ENCODE measurements at regions not wholly inside any gene's neighbourhood (a gene's known extent, or its start where the extent isn't known, plus 50 kb on each side); places are given as distances from the start of the nearest gene placed in this dataset.

DNA sequence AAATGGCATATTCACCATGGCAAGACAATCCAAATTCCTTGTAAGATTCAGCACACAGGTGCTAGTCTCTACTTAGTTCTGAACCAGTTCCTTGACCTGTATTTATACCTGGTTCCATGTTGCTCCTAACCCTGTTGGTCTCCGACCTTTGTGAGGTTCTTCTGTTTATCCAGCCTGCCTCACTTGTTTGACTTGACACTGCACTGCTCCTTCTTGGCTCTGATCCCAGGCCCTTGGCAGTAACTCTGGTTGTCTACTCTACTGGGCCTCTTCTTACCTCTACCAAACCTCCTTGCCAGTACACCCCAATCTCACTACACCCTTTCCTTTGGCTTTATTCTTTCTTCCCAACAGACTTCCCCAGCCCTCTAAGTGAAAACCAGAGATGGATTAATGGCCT is 419.4 kb upstream of the USP24 start:
- no peak for DNase-seq

- no peak for DNase-seq
Observed at GRCh38 chr1:55632906-55633305, 417.7 kb upstream of the USP24 start.

- no peak for DNase-seq
Observed at GRCh38 chr1:55632058-55632457, 416.9 kb upstream of the USP24 start.

- DNase-seq: no peak
Observed at GRCh38 chr1:55631509-55631908, 416.3 kb upstream of the USP24 start.

DNA sequence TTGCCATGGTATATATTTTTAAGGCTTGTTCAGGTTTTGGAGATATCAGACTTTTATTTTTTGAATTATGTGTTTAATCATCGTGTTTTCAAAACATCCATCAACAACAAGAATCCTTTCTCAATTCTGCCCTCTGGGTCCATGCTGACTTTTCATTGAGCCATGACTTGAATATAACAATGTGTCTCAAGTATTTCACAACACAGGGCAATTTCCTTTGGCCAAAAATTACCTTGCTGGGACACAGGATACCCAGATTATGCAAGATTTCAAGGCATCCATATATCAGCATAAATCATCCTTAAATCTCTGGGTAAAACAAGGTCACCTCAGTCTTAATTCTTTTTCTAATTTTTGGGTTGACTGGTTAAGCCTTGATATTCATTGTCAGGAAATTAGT is 411.2 kb upstream of the USP24 start:
- no peak for DNase-seq

- DNase-seq: no peak
Observed at GRCh38 chr1:55624766-55625165, 409.6 kb upstream of the USP24 start.

DNA sequence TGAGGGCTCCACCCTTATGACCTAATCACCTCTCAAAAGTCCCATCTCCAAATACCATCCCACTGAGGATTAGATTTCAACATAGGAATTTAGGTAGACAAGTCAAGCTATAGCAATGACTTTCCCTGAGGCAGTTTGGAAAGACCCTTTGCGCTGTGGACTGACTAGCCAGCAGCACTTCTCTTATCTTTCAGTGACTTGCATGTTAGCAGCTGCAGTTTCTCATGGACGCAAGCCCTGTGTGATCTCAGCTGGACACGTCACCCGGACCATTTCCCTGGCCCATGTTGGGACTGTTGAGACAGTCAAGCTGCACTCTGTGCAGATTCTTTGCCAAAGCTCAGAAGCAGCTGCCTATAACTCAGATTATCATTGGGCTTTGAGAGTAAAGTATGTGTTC is 408.1 kb upstream of the USP24 start:
- DNase-seq: no peak

DNA sequence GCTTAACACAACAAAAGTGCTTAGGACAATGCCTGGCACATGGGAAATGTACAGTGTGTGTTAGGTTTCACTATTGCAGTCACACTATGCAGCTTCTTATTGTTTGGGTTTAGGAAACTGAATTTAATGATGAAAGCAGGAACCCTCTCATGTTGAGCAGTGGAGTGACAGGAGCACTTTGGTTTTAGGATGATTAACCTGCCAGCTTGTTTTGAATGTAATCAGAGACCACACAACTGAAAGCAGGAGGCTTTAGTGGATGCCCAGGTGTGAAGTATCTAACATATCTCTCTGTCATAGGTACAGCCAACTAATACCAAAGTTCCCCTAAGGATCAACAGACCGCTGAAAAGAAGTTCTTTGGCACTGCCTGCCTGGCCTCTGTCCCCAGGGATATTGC is 406.9 kb upstream of the USP24 start:
- no peak for DNase-seq

- no peak for DNase-seq
Observed at GRCh38 chr1:55618199-55618598, 403.0 kb upstream of the USP24 start.

DNA sequence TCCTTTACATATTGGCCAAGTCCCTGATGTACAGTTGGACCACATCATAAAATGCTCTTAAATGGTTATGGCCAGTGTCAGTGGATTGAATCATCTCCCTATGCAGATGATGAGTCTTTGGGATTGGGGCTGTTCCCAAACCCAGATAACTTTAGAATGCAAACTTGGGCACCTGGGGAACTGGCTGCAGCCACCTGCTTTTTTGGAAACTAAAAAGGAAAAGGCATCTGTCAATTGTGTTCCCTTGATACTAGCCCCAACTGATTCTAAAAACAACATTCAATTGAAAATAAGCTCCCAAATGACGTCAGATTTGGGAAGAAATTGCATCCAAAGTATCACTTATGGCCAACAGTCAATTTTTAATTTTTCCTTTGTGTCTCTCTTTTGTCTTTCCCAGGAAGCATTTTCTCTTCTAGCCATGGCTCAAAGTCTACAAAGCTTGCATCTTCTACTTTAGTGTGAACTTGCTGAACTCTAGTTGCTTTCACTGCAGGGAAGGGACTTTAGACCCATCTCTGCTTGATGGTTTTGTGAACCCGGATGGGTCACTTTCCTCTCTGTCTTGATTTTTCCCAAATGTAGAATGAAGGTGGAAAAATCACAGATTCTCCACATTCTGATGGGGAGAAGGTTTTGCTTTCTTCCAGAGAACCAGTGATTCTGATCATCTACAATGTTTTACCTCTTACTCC is 402.3 kb upstream of the USP24 start:
- DNase-seq: no peak

- DNase-seq: no peak
Observed at GRCh38 chr1:55612988-55613387, 397.8 kb upstream of the USP24 start.

- DNase-seq: no peak
Observed at GRCh38 chr1:55611123-55611522, 396.0 kb upstream of the USP24 start.

DNA sequence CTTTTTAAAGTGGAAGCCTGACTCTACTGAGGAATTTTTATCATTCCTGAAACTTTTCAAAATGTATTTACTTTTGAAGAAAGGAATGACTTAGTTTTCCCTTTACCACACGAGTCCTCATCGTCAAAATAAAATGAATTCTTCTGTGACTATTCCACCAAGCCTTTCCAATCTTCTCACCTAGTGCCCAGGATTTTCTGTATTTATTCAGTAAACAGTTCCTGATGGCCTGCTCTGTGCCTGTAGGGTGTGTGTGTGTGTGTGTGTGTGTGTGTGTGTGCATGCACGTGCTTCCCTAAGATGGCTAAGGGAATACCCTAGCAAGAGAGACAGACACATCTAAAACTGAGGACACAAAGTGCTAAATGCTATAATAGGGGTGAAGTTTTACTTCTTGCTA is 395.0 kb upstream of the USP24 start:
- DNase-seq: no peak

DNA sequence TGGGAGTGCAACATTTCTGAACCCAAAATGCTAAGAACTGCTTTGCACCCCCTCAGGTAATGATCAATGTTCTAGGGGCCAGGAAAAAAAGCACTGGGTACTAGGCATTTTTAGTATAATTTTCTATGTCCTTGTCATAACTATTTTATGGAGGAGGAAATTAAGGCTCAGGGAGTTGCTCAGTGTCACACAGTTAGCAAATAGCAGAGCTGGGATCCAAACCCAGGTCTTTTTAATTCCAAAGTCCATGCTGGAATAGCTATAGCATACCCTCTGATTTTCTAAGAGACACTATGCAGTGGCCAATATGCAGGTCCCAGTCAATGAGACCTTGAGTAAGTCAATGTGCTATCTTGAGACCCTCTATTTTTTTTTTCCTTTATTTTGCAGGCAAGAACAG is 394.5 kb upstream of the USP24 start:
- DNase-seq: no peak

DNA sequence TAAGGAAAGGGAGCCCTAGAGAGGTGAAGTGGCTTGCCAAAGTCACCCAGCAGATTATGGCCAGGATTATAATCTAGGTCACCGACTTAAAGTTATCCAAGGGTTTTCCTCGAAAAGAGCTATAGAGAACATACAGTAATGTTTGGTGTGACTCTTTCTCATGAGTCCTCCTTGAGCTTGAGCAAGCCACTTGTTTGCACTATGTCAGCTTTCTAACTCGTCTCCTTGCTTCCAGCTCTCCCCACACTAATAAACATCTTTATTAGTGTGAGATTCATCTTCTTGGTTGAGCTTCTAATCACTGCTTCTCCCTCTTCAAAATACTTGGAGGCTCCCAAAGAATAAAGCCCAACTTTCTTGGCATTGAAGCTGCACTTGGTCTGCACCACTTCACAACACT is 390.0 kb upstream of the USP24 start:
- DNase-seq: no peak

DNA sequence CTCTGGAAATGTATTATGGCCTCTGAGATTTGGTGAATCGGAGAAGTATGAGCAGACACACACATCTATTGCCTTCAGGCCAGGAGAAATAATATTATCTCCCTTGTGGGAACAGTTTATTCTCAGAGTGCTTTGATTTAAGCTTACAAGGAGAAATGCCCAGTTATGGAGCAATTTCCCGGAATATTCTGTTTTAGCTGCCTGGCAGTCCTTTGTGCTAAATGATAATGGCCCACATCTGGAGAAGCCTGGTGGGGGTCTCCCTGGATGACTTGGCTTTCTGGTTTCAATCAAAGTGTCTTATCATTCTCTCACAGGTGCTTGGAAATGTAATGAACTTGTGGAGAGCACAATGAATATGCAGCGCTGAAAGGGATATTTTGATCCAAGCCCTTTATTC is 389.6 kb upstream of the USP24 start:
- no peak for DNase-seq

GRCh38 chr1:55604179-55604578 is 389.0 kb upstream of the USP24 start:
- no peak for DNase-seq

DNA sequence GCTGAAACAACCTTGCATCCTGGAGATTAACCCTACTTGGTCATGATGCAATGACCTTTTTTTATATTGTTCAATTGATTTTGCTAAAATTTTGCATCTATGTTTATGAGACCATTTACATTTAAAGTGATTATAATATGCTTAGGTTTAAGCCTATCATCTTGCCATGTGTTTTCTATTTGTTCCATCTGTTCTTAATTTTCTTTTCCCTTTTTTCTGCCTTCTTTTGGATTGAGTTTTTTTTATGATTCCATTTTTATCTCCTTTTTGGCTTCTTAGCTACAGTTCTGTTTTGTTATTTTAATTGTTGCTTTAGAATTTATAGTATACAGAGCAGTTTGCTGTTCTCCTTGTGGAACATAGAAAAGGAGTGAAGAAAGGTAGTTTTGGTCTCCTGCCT is 385.1 kb upstream of the USP24 start:
- DNase-seq: no peak

DNA sequence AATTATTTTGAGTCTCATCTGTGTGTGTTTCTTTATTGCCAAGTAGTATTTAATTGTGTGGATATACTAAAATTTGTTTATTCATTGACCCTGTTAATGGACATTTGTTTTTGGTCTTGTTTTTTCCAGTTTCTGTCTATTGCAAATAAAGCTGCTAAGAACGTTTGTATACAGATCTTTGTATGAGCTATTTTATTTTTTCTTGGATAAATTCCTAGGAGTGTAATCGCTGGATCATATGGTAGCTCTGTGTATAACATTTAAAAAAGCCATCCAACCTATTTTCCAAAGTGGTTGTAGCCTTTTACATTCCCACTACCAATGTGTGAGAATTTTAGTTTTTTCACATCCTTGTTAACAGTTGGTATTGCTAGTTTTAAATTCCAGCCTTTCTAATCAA is 382.7 kb upstream of the USP24 start:
- no peak for DNase-seq

DNA sequence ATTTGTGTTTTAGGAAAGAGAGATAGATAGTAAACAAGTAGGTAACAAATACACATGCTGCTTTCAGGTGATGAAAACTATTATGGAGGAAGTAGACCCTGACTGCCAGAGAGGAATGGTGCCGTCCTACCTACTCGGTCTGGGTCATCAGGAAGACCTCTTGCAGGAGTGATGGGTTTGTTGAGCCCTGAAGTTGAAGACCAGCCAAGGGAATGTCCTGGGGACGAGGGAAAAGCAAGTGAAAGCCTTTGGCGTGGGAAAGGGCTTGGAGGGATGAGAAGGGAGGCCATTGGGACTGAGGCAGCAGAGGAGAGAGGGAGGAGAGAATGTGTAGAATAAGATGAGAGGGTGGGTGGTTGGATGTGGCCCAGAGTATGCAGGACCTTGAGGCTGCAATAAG is 379.5 kb upstream of the USP24 start:
- no peak for DNase-seq

- DNase-seq: no peak
Observed at GRCh38 chr1:55593298-55593697, 378.1 kb upstream of the USP24 start.

GRCh38 chr1:55592122-55592521 is 377.0 kb upstream of the USP24 start:
- no peak for DNase-seq

DNA sequence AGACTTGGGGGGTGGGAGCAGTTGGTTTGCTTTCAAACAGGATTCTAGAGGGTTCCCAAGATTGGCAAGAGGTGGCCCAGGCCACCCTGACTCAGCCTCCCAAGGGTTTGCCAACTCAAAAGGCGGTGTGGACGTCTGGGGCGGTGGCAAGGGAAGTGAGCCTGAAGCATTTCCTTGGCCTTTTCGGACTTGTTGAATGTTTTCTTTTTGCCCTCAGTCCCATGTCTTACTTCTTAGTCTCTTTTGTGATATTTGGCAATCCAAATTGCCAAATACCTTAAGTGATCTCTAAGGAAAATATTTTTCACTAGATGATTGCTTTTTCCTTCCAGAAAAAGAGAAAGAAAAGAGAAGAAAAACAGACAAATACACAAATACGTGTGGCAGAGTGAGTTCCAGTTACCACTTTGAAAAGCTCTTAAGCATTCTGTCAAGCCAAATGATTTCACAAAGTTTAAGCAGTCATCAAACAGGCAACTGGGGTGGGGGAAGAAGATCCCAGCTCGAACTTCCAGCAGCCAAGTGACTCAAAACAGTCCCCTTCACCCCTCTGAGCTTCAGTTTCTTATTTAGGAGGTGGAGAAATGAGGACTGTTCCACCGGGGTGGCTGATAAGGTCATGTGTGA is 374.6 kb upstream of the USP24 start:
- no peak for DNase-seq

GRCh38 chr1:55588309-55588708 is 373.1 kb upstream of the USP24 start:
- no peak for DNase-seq

- DNase-seq: no peak
Observed at GRCh38 chr1:55586771-55587170, 371.6 kb upstream of the USP24 start.
